ENCODE measurements at regions not wholly inside any gene's neighbourhood (a gene's known extent, or its start where the extent isn't known, plus 50 kb on each side); places are given as distances from the start of the nearest gene placed in this dataset.

GRCh38 chr3:83317605-83318004 is 1556.2 kb upstream of the GBE1 start:
- no peak overlapping the region for H3K4me2 ChIP-seq (ENCODE audit: control insufficient read depth, insufficient read depth)
- ATAC-seq = no peak
- WGBS (ENCODE audit: insufficient coverage, insufficient replicate concordance, low lambda C conversion rate, missing lambda C conversion rate) = 0% methylated on average over 3 of the region's 3 CpGs
- no peak overlapping the region for H3K4me3 ChIP-seq
- SMC1A ChIA-PET (ENCODE audit: uncharacterized antibody, unreplicated experiment) = no interaction called here
- no TSS peak for BruUV-seq (replicated peaks)
- FAIRE-seq = no peak
- no peaks in the 10 kb centered on the region for H3K36me3 ChIP-seq (ENCODE audit: control insufficient read depth in 2 of 2, insufficient read depth in 2 of 2, low read length in 1 of 2)
- TF ChIP-seq BCLAF1 (IDR thresholded peaks at IDR 0.05) (no peak), TBL1XR1 (IDR thresholded peaks at IDR 0.05; ENCODE audit: low read depth, low read length) (no peak), SREBF1 (IDR thresholded peaks at IDR 0.05; ENCODE audit: low read length) (no peak), KDM1A (IDR thresholded peaks at IDR 0.05; ENCODE audit: borderline replicate concordance) (no peak), ZBED1 (IDR thresholded peaks at IDR 0.05; ENCODE audit: borderline replicate concordance) (no peak), CBX5 (IDR thresholded peaks at IDR 0.05; ENCODE audit: low read depth) (no peak), FOXM1 (IDR thresholded peaks at IDR 0.05; ENCODE audit: low read depth, low read length) (no peak), NR2C1 (IDR thresholded peaks at IDR 0.05) (no peak), TCF7 (IDR thresholded peaks at IDR 0.05; ENCODE audit: borderline replicate concordance) (no peak), REST (IDR thresholded peaks at IDR 0.05; ENCODE audit: low read depth, low read length) (no peak)
- no peak overlapping the region for H3K9ac ChIP-seq (ENCODE audit: control insufficient read depth, insufficient read depth, low read length)
- in situ Hi-C loops (cut with MboI) (no loop called here), intact Hi-C loops (cut with micrococcal nuclease; ENCODE audit: unreplicated experiment) (no loop called here)
- H4K20me1 ChIP-seq (ENCODE audit: control insufficient read depth, insufficient read depth) = no peaks in the 10 kb centered on the region
- H3K27ac ChIP-seq (ENCODE audit: control insufficient read depth, insufficient read depth) = no peak overlapping the region
- H3K79me2 ChIP-seq (ENCODE audit: control insufficient read depth, insufficient read depth, low read length) = no peaks in the 10 kb centered on the region
- DNase-seq (ENCODE audit: low read depth, low spot score) = no peak
- no peak overlapping the region for H2AFZ ChIP-seq (ENCODE audit: control insufficient read depth, low read depth, low read length)
- CTCF ChIA-PET = no interaction called here
- H3K27me3 ChIP-seq (replicated peaks in 1 of 2; ENCODE audit: control insufficient read depth in 2 of 2, insufficient read depth in 2 of 2, low read length in 1 of 2) = no peaks in the 10 kb centered on the region
- H3K4me1 ChIP-seq (ENCODE audit: control insufficient read depth, insufficient read depth, low read length) = no peaks in the 10 kb centered on the region
- POLR2A ChIA-PET = no interaction called here
- RAD21 ChIA-PET (ENCODE audit: unreplicated experiment) = no interaction called here
- no peaks in the 10 kb centered on the region for H3K9me3 ChIP-seq (replicated peaks; ENCODE audit: control insufficient read depth, insufficient read depth, low read length)

All from GM12878 (cell line).